HUES64 (cell line): ENCODE measurements at regions not wholly inside any gene's neighbourhood (a gene's known extent, or its start where the extent isn't known, plus 50 kb on each side); places are given as distances from the start of the nearest gene placed in this dataset.
"Not testable (repeated sequence)": the region's sequence is repeated elsewhere in the genome, so short reads cannot be mapped to it uniquely, and the experiment has no call there.

Source experiments
- H3K27ac ChIP-seq: 2 replicates; pipeline ENCODE4 v1.7.0; 2013; ENCODE audit warnings: low read depth, low read length, inconsistent platforms
- H3K27me3 ChIP-seq: 2 replicates; pipeline ENCODE4 v1.6.1; 2013; ENCODE audit warnings: mild to moderate bottlenecking, low read length; ENCODE audit not compliant: insufficient read depth
- H3K36me3 ChIP-seq: 2 replicates; pipeline ENCODE4 v1.6.1; 2013; ENCODE audit warnings: mild to moderate bottlenecking, low read length; ENCODE audit not compliant: insufficient read depth
- H3K4me1 ChIP-seq: 2 replicates; pipeline ENCODE4 v1.6.1; 2013; ENCODE audit warnings: mild to moderate bottlenecking, low read length, moderate library complexity; ENCODE audit not compliant: insufficient read depth
- H3K4me3 ChIP-seq: 2 replicates; pipeline ENCODE4 v1.5.1; 2013; ENCODE audit warnings: mild to moderate bottlenecking, low read length, moderate library complexity
- H3K9ac ChIP-seq: 2 replicates; pipeline ENCODE4 v1.6.1; 2013; ENCODE audit warnings: mild to moderate bottlenecking, low read depth, low read length
- H3K9me3 ChIP-seq: 2 replicates; pipeline ENCODE4 v1.6.1; 2013; ENCODE audit warnings: low read depth, low read length; ENCODE audit not compliant: insufficient read depth
- WGBS: fragments of 150-250, 120-280 bp; methylation state at CpG from one replicate; pipeline ENCODE4 v1.1.7; 2013; ENCODE audit warnings: missing lambda C conversion rate; 5-methylcytosine and 5-hydroxymethylcytosine counted together

GRCh38 chr11:69950120-69950519, 128.0 kb upstream of the ANO1 start:
- Histone ChIP-seq H3K4me3 (no peak overlapping the region), H3K9me3 (no peaks in the 10 kb centered on the region), H3K27ac (no peak overlapping the region), H3K9ac (no peak overlapping the region), H3K4me1 (peaks cover 21% of the 10 kb centered on the region), H3K36me3 (no peaks in the 10 kb centered on the region), H3K27me3 (peaks cover 9% of the 10 kb centered on the region)
- WGBS = 63% methylated on average over 8 of the region's 8 CpGs

GRCh38 chr11:69950621-69951020, 127.5 kb upstream of the ANO1 start:
- H3K9ac ChIP-seq = no peak overlapping the region
- no peak overlapping the region for H3K27ac ChIP-seq
- peaks cover 21% of the 10 kb centered on the region for H3K4me1 ChIP-seq
- H3K4me3 ChIP-seq = no peak overlapping the region
- 92% methylated on average over 6 of the region's 6 CpGs for WGBS
- H3K27me3 ChIP-seq = peaks cover 9% of the 10 kb centered on the region
- H3K36me3 ChIP-seq = no peaks in the 10 kb centered on the region
- no peaks in the 10 kb centered on the region for H3K9me3 ChIP-seq

- no peak overlapping the region for H3K27ac ChIP-seq
- H3K4me3 ChIP-seq = no peak overlapping the region
- H3K4me1 ChIP-seq = peaks cover 17% of the 10 kb centered on the region
- H3K36me3 ChIP-seq = no peaks in the 10 kb centered on the region
- H3K9ac ChIP-seq = no peak overlapping the region
- H3K9me3 ChIP-seq = no peaks in the 10 kb centered on the region
- H3K27me3 ChIP-seq = peaks cover 7% of the 10 kb centered on the region
- WGBS = 93% methylated on average over 8 of the region's 8 CpGs
Measured at GRCh38 chr11:69951821-69952220, 126.3 kb upstream of the ANO1 start.

GRCh38 chr11:69952229-69952975, 125.7 kb upstream of the ANO1 start:
- not testable (repeated sequence) for H3K36me3 ChIP-seq, H3K9ac ChIP-seq, H3K27me3 ChIP-seq, H3K4me3 ChIP-seq, H3K27ac ChIP-seq, H3K9me3 ChIP-seq
- peaks cover 15% of the 10 kb centered on the region for H3K4me1 ChIP-seq
- WGBS = 93% methylated on average over 18 of the region's 18 CpGs

- WGBS = 84% methylated on average over 9 of the region's 9 CpGs
Measured at GRCh38 chr11:69953356-69953755, 124.8 kb upstream of the ANO1 start.

GRCh38 chr11:69954756-69955155, 123.4 kb upstream of the ANO1 start:
- WGBS = 92% methylated on average over 12 of the region's 12 CpGs
- H3K4me1 ChIP-seq = no peaks in the 10 kb centered on the region

More at GRCh38 chr11:69953356-69953755, 124.8 kb upstream of the ANO1 start:
- Histone ChIP-seq H3K4me1 (peaks cover 13% of the 10 kb centered on the region), H3K27me3 (peaks cover 3% of the 10 kb centered on the region; the same call in 1 of the 2 replicates), H3K9me3 (no peaks in the 10 kb centered on the region), H3K27ac (no peak overlapping the region), H3K4me3 (no peak overlapping the region), H3K36me3 (no peaks in the 10 kb centered on the region), H3K9ac (no peak overlapping the region)

GRCh38 chr11:69956669-69957190, 121.4 kb upstream of the ANO1 start:
- Histone ChIP-seq H3K4me3 (no peak overlapping the region), H3K36me3 (no peaks in the 10 kb centered on the region), H3K9ac (no peak overlapping the region), H3K4me1 (no peaks in the 10 kb centered on the region), H3K27me3 (no peaks in the 10 kb centered on the region), H3K27ac (no peak overlapping the region), H3K9me3 (peaks cover 1% of the 10 kb centered on the region; the same call in 1 of the 2 replicates)
- WGBS = 91% methylated on average over 8 of the region's 8 CpGs

More at GRCh38 chr11:69954756-69955155, 123.4 kb upstream of the ANO1 start:
- no peaks in the 10 kb centered on the region for H3K9me3 ChIP-seq
- no peak overlapping the region for H3K27ac ChIP-seq
- H3K4me3 ChIP-seq = no peak overlapping the region
- H3K9ac ChIP-seq = no peak overlapping the region
- no peaks in the 10 kb centered on the region for H3K27me3 ChIP-seq
- no peaks in the 10 kb centered on the region for H3K36me3 ChIP-seq

GRCh38 chr11:69957849-69958248, 120.3 kb upstream of the ANO1 start:
- 93% methylated on average over 7 of the region's 7 CpGs for WGBS
- H3K27ac ChIP-seq = no peak overlapping the region
- no peak overlapping the region for H3K9ac ChIP-seq

GRCh38 chr11:69958308-69958707, 119.8 kb upstream of the ANO1 start:
- 98% methylated on average over 2 of the region's 2 CpGs for WGBS

More at GRCh38 chr11:69957849-69958248, 120.3 kb upstream of the ANO1 start:
- Histone ChIP-seq H3K9me3 (peaks cover 3% of the 10 kb centered on the region; the same call in 1 of the 2 replicates), H3K27me3 (no peaks in the 10 kb centered on the region), H3K36me3 (no peaks in the 10 kb centered on the region), H3K4me3 (no peak overlapping the region), H3K4me1 (peaks cover 5% of the 10 kb centered on the region; the same call in 1 of the 2 replicates)

GRCh38 chr11:69959461-69959860, 118.7 kb upstream of the ANO1 start:
- Histone ChIP-seq H3K36me3 (no peaks in the 10 kb centered on the region), H3K9ac (no peak overlapping the region), H3K27me3 (no peaks in the 10 kb centered on the region), H3K4me3 (no peak overlapping the region), H3K27ac (no peak overlapping the region), H3K9me3 (peaks cover 3% of the 10 kb centered on the region; the same call in 1 of the 2 replicates), H3K4me1 (peaks cover 19% of the 10 kb centered on the region)
- 87% methylated on average over 8 of the region's 8 CpGs for WGBS

More at GRCh38 chr11:69958308-69958707, 119.8 kb upstream of the ANO1 start:
- no peak overlapping the region for H3K4me3 ChIP-seq
- no peak overlapping the region for H3K27ac ChIP-seq
- H3K4me1 ChIP-seq = peaks cover 8% of the 10 kb centered on the region; the same call in 1 of the 2 replicates
- H3K27me3 ChIP-seq = no peaks in the 10 kb centered on the region
- peaks cover 3% of the 10 kb centered on the region; the same call in 1 of the 2 replicates for H3K9me3 ChIP-seq
- no peaks in the 10 kb centered on the region for H3K36me3 ChIP-seq
- no peak overlapping the region for H3K9ac ChIP-seq

GRCh38 chr11:69961738-69962137, 116.4 kb upstream of the ANO1 start:
- H3K27ac ChIP-seq = no peak overlapping the region
- 95% methylated on average over 11 of the region's 11 CpGs for WGBS
- H3K27me3 ChIP-seq = no peaks in the 10 kb centered on the region

More at GRCh38 chr11:69961738-69962137, 116.4 kb upstream of the ANO1 start:
- peaks cover 31% of the 10 kb centered on the region for H3K4me1 ChIP-seq
- H3K36me3 ChIP-seq = no peaks in the 10 kb centered on the region
- no peak overlapping the region for H3K4me3 ChIP-seq
- H3K9me3 ChIP-seq = peaks cover 3% of the 10 kb centered on the region; the same call in 1 of the 2 replicates
- H3K9ac ChIP-seq = no peak overlapping the region
